Activated CD4-positive, CD25-positive, alpha-beta regulatory T cell treated with anti-CD3 and anti-CD28 coated beads, Interleukin-2, amount 50 U/mL, for 24 hours (primary cell): ENCODE measurements at regions not wholly inside any gene's neighbourhood (a gene's known extent, or its start where the extent isn't known, plus 50 kb on each side); places are given as distances from the start of the nearest gene placed in this dataset.

Experiments
- ATAC-seq, 2 donors: fragments of 150-1000 bp; cut with Tn5 transposase; one replicate each; pipeline ENCODE4 v1.10.0; 2021; ENCODE audit warnings: mild to moderate bottlenecking in 1 of 2, moderate library complexity in 1 of 2

DNA sequence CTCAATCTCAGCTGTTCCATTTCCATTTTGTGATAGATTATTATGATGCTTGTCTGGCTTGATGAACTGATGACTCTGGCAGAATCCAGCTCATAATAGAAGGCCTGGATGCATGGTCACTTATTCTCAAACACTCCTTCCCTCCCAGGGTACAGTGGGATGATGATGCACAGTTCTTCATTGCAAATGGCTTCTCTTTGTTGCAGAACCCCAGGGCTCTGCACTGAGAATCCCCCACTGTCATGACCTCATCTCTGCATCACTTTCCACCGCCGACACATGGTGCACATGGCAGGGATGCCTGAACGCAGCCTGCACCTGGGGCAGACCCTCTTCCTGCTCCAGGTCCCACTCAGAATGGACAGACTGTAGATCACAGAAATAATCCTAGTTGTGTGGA lies 515.6 kb upstream of the NR2F2 start:
- ATAC-seq: no peak

DNA sequence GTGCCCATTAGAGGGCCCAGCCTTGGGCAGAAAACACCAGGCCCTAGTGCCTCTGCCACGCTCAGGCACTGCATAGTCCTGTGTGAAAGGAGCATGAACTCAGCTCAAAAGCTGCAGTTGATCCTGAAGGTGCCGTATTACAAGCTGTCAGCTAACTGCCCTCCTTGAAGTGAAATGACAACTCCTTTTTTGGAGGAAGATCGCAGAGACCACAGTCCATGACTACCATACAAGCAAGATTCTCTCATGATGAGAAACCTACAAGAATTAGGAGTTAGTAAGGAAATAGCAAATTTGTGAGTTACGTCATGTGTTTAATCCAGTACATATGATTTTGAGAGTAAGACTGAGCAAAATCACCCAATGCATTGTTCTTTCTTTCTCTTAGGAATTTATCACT lies 513.9 kb upstream of the NR2F2 start:
- no peak for ATAC-seq

DNA sequence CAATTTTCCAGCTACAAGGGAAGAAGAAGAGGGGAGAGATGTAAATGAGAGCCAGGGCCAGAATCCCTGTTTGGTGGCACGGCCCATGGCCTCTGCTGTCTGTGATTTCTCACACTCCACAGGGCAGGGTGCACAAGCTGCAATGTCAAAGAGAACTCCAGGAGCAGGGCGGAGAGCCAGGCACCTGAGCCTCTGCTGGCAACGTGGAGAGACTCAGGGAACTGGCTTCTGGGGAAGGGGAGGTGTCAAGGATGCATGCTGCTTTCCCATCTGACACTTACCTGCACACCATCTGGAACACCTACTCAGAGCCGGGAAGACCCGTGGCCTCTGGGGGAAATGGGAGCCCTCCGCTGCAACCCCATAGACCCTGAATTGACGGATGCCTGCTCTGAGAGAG lies 507.5 kb upstream of the NR2F2 start:
- no peak for ATAC-seq

DNA sequence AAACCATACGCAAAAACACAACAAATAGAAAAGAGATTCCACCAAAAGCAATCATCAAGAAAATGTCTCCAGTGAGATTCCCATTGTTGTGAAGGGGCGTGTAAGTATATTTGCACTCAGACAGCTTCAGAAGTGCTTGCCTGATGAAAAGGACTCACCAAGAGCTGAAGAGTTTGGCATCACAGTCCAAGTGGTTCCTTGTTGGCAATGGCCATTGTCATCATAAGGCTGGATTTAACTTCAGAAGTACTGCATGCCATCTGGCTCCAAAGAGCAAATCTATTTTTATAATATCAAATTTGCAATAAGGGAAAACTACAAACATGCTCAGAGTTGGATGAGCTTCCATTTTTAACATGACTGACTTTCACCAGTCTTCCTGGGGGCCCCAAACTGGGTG lies 505.3 kb upstream of the NR2F2 start:
- no peak for ATAC-seq

DNA sequence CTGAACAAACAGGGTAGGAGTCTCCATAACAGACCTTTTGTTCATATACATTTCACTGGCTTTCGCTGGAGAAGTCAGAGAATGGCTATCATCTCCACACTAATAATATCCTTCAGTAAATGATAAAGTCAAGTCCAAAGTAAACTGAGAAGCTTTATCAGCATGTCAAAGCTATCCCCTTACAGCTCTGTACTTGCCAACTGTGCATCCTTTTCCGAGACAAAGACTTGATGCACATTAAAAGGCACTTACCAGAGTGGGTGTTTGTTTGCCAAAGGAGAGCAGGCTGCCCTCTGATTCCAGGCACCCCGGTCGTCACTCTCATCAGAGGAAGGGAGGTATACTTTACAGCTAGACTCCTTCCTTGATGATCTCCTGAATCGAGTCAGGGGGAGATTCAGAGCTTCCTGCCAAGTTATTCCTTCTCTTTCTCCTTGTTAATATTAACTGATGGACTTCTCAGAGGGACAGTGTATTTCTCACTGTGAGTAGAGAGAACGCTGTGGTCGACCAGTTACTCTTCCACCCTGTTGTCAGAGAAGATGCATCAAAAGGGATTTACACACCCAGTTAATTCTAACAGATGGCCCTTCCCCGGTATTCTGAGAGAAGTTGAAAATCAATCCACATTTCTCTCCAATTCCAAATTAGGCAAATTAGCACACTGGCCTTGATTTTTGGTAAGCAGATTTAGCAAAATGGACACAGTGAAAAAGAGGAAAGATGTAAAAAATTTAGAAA lies 504.7 kb upstream of the NR2F2 start:
- no peak for ATAC-seq

DNA sequence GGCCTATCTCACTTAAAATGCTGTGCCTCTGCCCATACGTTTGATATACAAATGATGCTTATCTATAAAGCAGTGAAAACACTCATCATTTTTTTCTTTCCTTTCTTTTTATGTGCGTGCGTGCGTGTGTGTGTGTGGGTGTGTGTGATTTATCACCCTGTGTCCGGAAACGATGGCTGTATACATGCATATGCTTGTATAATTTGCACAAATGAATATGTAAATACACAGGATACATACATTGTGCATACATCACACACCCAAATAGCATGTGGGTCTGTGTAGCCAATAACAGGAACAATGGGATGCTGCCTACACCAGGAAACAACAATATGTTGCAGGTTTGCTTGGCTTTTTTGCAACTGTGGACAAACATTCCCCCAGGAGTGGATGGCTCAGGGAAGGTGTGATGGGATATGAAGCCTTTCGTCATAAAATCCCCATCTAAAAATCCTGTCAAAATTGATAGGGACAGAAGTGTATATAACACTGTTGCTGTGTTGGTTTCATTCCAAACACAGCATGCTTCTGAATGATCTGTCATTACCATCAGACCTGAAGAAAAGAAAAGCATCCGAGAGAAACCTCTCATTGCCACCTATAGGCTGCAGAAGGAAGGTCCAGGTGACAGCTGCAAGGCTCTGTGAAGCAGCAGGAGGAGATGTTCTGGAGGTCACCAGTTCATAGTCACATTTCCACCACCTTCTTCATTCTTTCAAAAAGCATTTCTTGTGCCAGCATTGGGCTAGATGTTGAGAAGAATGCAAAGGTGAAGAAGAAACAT lies 503.9 kb upstream of the NR2F2 start:
- peak; percentile 48 to 58 for ATAC-seq

DNA sequence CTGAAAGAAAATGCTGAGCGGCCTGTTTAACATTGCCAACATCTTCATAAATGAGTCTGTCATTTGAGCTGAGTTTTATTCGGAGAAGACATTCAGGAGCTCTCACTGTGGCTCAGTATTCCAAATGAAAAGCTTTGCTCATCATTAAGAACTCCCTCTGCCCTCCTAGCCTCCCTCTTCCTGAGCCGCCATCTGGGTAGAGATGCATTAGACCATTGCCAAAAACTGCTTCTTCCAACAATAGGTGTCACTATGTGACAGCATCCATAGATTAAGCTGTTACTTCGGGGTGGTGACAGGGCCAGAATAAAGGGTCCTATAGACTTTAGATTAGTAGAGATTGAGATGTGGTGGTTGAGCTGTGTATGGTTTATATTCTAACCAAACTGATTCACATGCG lies 501.4 kb upstream of the NR2F2 start:
- ATAC-seq: no peak

DNA sequence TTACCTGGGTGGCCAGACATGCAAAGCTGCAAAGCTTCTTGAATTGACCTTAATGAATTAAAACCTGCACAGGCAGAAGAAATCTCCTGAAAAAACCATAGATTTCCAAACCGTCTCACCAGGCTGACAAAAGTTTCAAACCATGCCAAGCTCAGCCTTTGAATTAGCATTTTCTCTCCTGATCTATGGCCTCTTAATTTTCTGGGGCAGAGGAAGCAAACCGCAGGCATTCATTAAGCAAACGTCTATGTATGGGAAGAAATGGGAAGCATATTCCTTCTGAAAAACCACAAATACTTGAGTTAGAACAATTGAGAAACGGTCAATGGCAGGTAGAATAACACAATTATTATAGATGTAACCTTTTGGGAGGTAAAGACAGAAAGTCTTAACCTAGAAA lies 500.2 kb upstream of the NR2F2 start:
- no peak for ATAC-seq

DNA sequence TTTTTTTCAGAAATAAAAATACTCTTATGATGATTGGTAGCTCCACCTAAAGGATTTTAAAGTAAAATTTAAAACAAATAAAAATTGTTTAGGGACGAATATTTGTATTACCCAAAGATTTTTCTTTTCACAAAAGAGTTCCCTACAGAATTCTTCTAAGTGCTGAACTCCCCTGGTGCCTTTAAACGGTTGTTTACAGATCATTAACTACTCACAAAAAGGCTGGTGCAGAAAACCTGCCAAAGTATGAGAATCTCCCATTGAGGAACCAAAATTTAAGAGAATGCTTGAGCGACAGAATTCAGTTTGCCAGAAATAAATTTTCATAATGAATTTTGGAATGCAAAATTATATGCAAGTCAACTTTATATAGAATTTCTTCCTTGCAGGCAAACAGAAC lies 497.8 kb upstream of the NR2F2 start:
- no peak for ATAC-seq

DNA sequence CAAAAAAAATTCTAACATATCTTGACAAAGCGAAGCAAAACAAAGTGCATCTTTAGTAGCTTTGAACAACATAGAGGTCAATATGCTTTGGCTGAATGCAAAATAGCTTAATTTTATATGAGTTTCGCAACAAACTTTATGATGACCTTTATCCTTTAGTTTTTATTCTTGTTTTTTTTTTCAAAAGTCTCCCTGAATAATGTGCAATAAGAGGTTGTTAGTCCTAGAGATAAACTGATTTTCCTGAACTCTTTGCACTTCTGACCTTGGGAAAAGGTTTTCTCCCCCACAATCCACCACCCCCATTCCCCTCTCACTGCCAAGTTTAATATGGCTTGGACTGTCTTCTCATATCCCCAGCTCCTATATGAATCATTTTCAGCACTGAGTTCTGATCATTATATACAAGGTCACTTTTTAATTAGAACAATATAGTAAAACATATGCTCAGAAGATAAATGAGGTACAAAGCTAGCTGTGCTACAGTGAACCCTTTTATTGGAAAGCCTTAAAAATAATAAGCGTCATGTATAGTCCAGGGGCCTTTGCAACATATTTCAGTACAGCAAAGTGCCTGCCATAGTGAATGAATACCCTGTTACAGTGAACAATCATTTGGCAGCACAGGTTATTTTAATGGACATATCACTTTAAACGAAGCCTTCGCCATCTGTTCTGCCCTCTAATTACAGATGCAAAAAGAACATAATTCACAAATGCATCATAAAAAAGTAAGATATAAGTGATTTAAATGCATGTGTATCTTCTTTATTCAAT lies 496.3 kb upstream of the NR2F2 start:
- no peak for ATAC-seq

DNA sequence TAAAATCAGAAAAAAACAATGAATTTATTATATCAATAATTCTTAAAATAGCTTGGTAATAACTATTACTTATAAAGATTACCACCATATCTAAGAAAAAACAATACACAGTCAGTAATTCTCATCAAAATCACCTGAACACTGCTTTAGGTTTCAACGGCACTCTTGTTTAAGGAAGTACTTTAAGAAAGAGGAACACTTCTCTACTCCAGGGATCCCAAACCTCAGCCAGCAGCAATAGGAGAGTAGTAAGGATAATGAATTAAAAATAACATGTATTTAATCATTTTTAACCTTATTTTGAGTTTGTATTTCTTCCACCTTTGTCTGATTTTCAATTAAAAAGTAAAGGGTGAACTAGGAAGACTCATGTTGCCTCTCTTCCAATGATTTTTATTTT lies 494.0 kb upstream of the NR2F2 start:
- ATAC-seq: no peak

DNA sequence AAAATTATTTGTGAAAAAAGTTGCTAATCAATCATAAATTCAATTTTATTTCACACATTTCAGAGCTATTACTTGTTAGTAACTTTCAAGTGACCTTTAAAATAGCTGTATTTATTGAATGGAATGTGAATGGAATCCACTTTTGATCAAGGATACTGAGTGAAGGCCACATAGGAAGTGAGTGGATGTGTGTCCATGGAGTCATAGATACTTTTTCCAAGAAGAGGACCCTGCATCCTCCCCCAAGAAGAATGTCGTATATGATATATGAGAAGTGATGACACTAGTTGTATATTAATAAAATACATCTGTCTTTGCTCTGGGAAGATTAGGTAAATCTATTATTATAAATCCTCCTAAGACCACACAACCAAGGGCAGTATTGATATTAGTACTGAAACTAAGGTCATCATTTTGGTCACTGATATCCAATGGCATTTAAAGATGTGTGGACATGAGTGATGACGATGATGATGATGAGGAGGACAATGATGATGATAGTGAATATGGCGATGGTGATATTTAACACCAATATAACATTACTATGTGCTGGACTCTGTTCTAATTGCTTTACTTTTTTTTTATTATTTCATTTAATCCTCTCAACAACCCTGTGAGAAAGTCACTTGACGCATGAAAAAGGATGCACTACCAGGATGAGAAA lies 493.0 kb upstream of the NR2F2 start:
- no peak for ATAC-seq

DNA sequence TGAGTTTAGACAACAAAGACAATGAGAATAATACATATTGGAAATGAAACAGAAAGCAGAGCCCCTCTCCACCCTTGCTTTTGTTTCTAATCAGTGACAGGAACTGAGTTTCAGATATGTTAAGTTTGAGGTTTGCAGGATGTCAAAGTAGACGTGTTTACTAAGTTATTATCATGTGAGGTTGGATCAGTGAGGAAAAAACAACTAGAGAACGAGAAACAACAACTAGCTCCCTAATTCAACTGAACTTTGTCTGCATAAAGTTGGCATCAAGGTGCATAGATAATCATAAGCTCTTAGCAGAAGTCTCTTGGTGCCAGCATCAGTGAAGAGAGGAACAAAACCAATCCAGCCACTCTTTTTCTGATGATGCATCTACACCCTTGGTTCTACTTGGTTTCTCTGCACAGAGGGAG lies 491.1 kb upstream of the NR2F2 start:
- peak; percentile 82 to 89 for ATAC-seq

DNA sequence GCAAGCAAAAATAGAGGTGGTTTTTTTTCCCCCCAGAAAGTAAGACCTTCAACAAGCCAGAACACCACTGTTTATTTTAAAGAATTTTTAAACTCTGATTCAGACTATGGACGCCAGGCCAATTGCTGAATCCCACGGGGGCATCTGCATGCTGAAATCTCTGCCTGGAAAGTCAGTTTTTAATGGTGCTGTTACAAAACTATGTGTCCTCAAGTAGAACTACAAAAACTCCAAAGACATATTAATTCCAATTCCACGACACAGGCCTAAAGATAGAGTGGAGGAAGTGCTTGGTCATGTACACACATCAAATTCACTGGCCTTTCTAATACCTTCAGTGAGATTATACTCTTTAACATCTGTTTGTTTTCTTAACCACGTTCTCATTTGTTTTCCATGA lies 490.5 kb upstream of the NR2F2 start:
- no peak for ATAC-seq

DNA sequence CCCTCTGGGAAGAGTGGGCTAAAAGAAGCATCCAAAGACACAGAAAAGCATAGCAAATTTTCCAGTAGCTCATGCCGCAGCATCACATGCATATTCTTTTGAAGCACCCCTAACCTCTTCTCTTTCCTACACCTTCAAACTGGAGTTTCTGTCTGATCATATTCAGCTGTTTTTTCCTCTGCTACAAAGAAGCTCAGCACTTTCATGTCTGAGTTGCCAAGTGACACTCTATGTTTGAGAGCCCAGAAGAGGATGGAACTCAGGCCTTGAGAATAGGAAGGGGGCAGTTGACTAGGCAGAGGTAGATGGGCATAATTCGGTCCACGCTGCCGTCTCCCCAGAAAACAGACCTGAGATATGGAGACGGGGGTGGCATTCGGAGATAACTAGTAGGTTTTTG lies 489.6 kb upstream of the NR2F2 start:
- no peak for ATAC-seq

DNA sequence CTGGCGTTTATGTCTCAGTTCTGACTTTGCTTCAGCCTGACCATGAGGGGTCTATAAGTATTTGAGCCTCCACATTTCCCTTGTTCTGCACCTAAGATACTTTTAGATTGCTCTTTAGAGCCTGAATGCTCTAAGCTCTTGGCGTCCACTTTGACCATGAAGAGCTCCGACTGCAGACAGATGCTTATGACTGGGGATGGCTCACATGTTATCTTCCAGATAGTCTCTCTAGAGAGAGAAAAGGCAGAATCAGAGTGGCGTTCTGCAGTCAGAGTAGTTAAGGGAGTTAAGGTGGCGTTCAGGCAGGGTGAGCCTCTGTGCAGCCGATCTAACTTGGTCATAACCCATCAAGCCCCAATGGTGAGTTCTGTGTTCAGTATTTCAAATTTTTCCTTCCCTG lies 487.9 kb upstream of the NR2F2 start:
- ATAC-seq: no peak

DNA sequence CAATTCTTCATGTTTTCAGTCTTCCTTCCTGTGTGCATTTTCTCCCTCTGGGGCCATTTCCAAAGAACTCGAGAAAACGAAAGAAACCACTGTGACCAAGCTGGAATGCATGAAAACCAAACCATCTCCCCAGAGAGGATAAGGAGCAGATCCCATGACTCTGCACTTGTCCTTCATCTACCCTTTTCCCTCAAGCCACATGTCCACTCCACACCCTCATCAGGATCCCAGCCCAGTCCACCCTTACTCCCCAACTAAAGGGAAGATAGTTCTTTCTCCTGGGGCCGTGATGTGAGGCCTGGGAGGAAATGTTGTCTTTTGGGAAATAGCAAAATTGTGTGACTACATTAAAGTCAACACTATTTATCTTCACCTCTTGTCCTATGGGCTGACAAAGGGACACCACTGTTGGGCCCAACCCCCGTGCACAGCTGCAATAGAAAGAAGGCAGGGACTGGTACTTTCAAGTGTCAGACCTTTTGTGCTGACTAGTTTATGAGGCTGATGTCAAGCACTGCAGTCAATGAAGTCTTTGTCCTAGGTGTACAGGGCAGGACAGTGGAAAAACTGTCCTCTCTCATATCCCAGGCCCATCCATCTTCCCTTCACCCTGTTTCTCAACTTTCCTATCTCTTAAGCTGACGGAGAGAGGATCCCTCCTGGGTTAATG lies 487.1 kb upstream of the NR2F2 start:
- no peak for ATAC-seq

DNA sequence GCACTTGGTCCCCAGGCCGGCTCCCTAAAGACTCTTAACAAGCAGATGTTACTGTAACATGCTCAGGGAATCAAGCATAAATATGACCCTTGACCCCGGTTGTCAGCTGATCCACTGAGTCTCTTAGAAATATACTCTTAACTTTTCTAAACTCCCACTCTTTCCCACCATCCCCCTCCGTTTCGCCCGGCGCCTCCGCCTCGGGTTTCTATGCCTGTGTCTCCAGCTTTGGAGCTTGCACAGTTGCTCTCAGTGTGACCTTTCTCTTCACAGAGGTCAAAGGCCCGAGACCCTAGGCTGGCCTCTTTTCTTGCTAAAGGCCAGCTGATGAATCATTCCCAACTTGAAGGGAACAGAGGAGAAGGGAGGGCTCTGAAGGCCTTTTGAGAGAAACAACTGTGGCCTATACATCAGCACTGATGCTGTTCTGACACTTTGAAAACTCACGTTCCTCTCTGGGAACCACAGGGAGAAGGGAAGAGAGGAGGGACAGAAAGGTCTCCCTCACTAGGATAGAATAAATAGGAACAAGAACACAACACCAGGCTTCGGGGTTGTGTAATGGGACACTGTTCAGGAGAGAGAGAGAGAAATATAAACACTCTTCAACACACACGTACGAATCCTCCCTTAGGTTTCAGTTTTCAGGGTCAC lies 484.5 kb upstream of the NR2F2 start:
- no peak for ATAC-seq

DNA sequence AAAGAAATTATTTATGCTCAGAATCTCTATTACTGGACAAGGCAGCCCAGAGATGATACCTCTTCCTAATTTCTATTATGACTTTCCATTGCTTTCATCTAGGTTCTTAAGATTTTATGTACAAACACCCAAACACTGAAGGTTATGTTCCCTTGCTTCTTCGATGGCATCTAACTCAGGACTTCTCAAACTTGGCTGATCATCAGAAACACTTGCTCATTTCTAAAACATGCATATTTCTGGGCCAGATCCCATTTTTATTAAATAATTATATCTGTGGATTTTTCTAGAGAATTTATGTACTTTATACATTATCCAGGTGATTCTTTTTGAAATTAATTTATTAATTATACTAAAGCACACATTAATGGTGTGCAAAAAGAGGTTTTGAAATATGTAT lies 482.4 kb upstream of the NR2F2 start:
- no peak for ATAC-seq

DNA sequence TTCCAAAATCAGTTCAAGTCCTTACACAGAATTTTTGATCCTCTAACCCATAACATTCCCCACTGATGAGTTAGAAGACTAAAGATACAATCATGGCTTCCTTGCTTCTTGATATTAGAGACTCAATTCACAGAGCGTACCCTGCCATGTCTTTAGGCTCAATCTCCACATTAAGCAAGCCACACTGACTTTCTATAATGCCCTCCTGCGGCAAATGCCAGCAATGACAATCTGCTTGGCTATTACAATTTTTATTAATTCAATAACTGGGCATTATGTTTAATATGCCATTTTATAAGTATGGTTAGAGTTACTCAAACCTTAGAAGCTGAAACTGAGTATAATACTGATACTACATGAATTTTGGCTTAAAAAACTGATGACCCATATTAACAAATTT lies 479.7 kb upstream of the NR2F2 start:
- ATAC-seq: no peak

DNA sequence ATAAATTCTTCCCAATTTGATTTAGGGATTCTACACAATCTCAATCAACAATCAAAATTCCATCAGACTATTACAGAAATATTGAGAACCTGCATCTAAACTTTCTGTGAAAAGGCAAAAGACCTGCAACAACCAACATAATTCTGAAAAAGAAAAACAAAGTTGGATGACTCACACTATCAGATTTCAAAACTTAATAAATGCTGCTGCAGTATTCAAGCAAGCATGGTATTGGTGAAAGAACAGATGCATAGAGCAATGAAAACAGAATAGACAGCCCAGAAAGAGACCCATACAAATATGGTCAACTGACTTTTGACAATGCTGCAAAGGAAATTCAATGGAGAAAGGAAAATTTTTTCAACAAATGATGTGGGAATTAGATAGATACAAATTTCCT lies 477.1 kb upstream of the NR2F2 start:
- ATAC-seq: no peak

DNA sequence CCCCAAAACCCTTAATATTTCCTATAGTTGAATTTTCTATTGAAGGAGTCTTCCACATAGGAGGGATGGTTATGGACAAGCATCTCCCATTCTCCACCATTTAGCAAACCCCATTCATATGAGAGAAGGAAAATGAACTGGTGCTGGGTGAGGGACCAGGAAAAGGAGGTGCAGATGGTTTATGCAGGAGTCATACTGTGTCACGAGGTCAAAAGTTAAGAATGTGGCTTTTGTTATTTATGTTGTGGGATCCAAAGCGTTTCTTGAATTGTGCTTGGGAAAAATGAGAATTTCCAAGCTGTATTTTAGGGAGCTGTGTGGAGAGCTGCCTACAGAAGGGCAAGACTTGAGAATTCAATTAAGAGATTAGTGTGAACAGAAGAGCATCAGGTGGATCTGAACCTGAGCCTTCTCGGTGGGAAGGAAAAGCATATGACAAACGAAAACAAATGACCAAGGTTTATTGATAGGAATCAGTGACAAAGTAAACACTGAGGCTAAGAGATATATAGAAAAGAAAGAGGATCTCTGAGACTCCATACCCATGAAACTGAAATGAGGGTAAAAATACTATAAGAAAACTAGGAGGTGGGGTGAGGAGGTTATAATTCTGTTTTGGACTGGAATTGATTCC lies 473.3 kb upstream of the NR2F2 start:
- ATAC-seq: no peak
